NCI-H2081 treated with DMSO at 0.1 percent for 48 hours (cell line): ENCODE measurements at regions not wholly inside any gene's neighbourhood (a gene's known extent, or its start where the extent isn't known, plus 50 kb on each side); places are given as distances from the start of the nearest gene placed in this dataset.
"Not testable (repeated sequence)": the region's sequence is repeated elsewhere in the genome, so short reads cannot be mapped to it uniquely, and the experiment has no call there.

ENCODE experiments used
- DNase-seq: peaks from one replicate; lab custom pipeline; 2025; lab: John Stamatoyannopoulos, UW

- DNase-seq: no peak
These were observed 430.5 kb downstream of the MDFIC start for GRCh38 chr7:115352375-115352774.

GRCh38 chr7:115350764-115351163, 428.9 kb downstream of the MDFIC start:
- no peak for DNase-seq

- no peak for DNase-seq
These were observed 427.7 kb downstream of the MDFIC start for GRCh38 chr7:115349635-115350034.

GRCh38 chr7:115346685-115347084, 424.8 kb downstream of the MDFIC start:
- no peak for DNase-seq

DNA sequence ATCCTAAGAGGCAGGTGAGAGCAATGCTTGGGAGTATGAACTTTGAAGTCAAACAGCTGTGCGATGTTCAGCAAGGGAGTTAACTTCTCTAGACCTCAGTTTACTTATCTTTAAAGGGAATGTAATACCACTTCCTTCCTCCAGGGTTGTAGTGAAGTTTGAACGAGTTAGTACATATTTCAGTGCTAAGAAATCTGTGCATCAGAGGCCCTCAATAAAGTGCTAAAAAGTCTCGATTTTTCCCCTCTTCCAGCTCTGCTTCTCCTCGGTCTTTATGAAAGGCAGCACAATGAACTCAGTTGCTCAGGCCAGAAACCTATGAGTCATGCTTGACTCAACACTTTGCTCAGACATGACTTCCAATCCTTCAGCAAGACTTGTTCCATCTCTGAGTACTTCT, 418.9 kb downstream of the MDFIC start:
- DNase-seq: no peak

GRCh38 chr7:115338016-115338415, 416.1 kb downstream of the MDFIC start:
- DNase-seq: no peak

DNA sequence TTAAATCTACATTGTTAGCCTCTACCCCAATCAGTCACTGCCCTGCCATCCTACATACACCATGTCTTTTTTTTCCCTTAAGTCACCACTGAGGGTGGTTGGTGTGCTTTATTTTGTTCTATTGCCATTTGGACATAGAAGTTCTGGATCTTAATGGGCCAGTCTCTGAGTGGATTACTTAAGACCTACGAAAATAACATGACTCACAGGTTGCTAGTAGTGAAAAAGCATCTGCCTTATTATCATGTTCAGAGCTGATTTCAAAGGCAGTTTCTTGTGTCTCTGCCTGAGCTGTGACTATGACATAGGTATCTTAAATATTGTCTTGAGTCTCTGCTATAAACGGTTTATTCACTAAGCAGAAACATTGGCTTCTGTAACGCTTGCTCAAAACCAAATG, 410.8 kb downstream of the MDFIC start:
- no peak for DNase-seq

GRCh38 chr7:115329006-115329405, 407.1 kb downstream of the MDFIC start:
- DNase-seq: no peak

- no peak for DNase-seq
These were observed 406.1 kb downstream of the MDFIC start for GRCh38 chr7:115328018-115328417.

DNA sequence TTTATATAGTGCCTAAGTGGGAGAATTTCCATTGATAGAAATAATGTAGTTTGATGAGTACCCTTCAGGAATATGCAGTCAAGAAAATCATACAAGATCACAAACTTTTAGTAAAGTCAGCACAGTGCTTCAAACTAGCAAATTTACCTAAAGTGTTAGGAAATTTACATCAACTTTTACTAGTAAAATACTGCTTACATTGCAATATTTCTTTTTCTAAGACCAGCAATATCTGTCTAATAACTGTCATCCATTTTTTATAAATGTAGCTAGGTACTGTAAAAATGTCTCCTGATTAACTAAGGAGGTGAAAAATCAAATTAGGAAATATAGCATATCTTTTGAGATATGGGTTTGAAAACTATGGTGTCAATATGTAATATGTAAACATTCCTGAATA, 405.4 kb downstream of the MDFIC start:
- no peak for DNase-seq

GRCh38 chr7:115319541-115319940, 397.6 kb downstream of the MDFIC start:
- no peak for DNase-seq

GRCh38 chr7:115310316-115310715, 388.4 kb downstream of the MDFIC start:
- DNase-seq: not testable (repeated sequence)

DNA sequence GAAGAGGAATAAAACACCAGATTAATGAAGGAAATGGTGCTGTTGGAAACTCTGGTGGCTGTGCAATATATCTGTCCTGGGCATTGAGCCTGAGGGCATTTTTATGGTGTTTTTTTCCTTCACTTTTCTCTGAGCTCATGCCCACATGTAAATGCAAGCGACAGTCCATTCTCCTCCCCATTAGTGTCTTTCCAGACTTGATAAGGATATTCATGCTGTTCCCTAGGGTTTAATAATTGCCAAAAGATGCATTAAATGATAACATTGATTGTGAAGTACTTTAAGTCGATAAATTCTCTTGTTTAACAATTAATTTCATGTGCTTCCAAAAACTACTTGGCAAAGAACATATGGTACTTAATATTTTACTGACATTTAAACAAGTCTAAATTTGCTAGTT, 384.7 kb downstream of the MDFIC start:
- no peak for DNase-seq

- no peak for DNase-seq
These were observed 378.5 kb downstream of the MDFIC start for GRCh38 chr7:115300231-115300870.

DNA sequence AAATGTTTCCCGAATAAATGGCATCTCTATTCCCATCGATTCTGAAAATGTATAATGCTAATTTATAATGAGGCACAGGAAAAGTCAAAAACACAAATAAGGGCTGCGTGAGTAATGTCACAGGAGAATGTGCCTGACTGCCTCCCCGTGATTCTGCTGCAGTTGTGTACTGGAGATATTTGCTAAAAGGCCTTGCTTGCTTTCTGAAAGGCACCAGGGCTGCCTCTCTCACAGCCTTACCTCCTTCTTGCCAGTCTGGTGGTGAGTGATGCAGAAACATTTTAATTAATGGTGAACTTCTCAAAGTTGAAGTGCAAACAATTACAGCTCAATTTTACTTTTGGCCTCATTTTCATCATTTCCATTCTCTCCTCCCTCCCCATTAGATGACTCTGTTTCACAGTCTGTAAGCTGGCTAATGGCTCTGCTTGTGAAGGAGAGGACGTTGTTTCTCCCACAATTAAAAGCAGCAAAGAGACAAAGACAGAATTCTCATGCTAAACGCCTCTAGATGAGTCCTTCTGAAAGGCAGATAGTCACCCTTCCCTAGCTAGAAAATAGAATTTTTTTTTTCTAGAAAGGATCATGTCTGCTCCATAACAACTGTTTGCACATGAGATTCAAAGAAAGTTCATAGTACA, 377.6 kb downstream of the MDFIC start:
- DNase-seq: no peak

- DNase-seq: no peak
These were observed 375.8 kb downstream of the MDFIC start for GRCh38 chr7:115297656-115298055.

GRCh38 chr7:115293628-115294240, 371.8 kb downstream of the MDFIC start:
- DNase-seq: no peak

DNA sequence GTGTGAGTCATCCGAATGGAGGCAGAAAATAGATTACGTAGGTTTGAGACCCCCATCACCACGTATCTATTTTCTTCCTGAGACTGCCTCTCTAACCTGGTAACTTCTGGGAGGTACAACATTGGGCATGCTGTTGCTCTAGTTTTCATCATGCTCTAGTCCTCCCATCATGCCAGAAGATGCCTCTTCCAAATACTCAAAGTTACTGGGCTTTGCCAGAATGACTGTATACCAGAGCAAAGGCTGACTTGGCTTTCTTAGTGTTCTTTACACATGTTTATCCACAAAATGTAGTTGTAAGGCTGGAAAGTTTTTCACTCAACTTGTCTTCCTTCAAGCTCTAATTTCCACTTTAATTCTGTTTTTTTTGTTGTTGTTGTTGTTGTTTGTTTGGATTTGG, 370.5 kb downstream of the MDFIC start:
- no peak for DNase-seq

DNA sequence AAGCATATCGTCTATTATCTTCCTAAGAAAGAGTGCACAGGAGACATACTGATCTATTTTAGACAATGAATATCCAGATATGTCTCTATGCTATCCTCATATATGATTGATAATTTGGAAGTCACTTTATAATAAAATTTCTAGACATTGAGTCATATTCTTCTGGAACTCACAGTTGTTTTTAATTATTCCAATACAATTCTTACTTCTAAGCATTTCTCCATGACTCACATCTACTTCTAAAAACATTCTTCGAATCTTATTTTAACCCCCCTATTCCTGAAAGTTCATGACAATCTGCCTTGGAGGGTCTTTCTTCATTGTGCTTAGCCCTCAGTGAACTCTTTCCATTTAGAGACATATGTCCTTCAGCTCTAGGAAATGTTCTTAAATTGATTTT, 368.1 kb downstream of the MDFIC start:
- DNase-seq: no peak

DNA sequence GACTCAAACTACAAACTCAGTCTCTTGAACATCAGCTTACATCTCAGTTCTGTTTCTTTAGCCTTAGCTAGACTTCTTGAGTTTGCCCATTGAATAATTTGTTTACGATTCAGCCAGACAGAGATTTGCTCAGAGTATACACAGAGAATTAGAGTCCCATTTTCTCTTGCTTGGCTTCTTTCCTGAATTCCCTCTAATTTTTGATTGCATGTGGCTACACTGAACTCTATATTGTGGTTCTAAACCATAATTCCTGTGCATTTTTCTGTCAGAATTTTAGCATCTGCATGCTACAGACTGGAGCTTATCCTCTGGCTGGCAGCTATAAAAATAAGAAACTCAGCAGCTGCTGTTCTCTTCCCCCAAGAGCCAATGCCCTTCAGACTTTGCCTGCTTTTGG, 354.9 kb downstream of the MDFIC start:
- no peak for DNase-seq

DNA sequence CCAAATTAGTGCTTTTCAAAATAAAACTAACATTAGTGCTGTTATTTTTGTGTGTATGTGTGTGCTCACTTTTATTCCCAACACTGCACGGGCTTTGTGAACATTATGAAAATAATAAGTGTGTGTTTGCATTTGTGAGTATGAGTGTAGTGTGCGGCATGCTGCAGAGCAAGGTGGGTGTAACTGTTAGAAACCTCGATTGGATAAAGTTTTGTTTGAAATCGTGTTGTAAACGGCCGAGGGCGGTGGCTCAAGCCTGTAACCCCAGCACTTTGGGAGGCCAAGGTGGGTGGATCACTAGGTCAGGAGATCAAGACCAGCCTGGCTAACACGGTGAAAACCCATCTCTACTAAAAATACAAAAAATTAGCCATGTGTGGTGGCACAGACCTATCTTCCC, 352.0 kb downstream of the MDFIC start:
- not testable (repeated sequence) for DNase-seq

GRCh38 chr7:115273139-115273772, 351.4 kb downstream of the MDFIC start:
- DNase-seq: no peak
